HEK293T (cell line): ENCODE measurements at regions not wholly inside any gene's neighbourhood (a gene's known extent, or its start where the extent isn't known, plus 50 kb on each side); places are given as distances from the start of the nearest gene placed in this dataset.

ENCODE experiments used
- BHLHE40 ChIP-seq: fragments of 450-650 bp; IDR thresholded peaks from 2 replicates; pipeline ENCODE4 v1.6.1; 2016; ENCODE audit warnings: mild to moderate bottlenecking, moderate library complexity, borderline replicate concordance
- CTBP1 ChIP-seq: fragments of 450-650 bp; IDR thresholded peaks from 2 replicates; pipeline ENCODE4 v1.6.1; 2016; ENCODE audit warnings: borderline replicate concordance
- ELF4 ChIP-seq: fragments of 450-650 bp; IDR thresholded peaks from 2 replicates; pipeline ENCODE4 v1.6.1; 2017; ENCODE audit warnings: antibody characterized with exemption
- FOXA1 ChIP-seq: fragments of 450-650 bp; IDR thresholded peaks from 2 replicates; pipeline ENCODE4 v1.6.1; 2016; ENCODE audit warnings: mild to moderate bottlenecking
- SP1 ChIP-seq: fragments of 450-650 bp; IDR thresholded peaks from 2 replicates; pipeline ENCODE4 v1.6.1; 2017
- SUZ12 ChIP-seq: fragments of 450-650 bp; IDR thresholded peaks from 2 replicates; pipeline ENCODE4 v1.6.1; 2016; ENCODE audit warnings: mild to moderate bottlenecking
- TARDBP ChIP-seq: fragments of 450-650 bp; IDR thresholded peaks from 2 replicates; pipeline ENCODE4 v1.6.1; 2016
- ZNF384 ChIP-seq: fragments of 450-650 bp; IDR thresholded peaks from 2 replicates; pipeline ENCODE4 v1.6.1; 2016

- no peak for TF ChIP-seq FOXA1
- TF ChIP-seq SP1 = no peak
- TF ChIP-seq ZNF384 = no peak
- no peak for TF ChIP-seq ELF4
- no peak for TF ChIP-seq CTBP1
- TF ChIP-seq SUZ12 = no peak
- TF ChIP-seq TARDBP = no peak
- no peak for TF ChIP-seq BHLHE40
Observed at GRCh38 chr16:85544016-85544415, 69.1 kb upstream of the GSE1 start.
